Ammon's horn (tissue), 1 donor: ENCODE measurements at regions not wholly inside any gene's neighbourhood (a gene's known extent, or its start where the extent isn't known, plus 50 kb on each side); places are given as distances from the start of the nearest gene placed in this dataset.

Experiments used
- DNase-seq: peaks from one replicate; pipeline ENCODE4 v3.0.0-alpha.2; 2016; ENCODE audit warnings: low spot score

DNA sequence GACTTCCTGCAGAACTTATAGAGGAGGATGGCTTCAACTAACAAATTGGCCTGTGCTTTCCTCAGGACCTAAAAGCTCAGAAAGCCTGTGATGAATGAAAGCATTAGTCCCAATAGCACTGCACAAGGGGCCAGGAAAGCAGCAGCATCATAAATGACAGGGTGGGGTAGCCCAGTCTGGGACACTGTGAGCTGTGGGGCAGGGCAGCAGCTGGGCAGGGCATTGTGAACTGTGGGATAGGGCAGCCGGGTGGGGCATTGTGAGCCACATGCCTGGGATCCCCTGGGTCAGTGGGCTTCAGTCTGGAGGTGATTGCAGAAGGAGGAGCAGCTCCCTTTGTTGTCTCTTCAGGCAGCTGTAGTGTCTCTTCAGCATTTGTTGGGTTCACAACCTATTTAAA lies 1276.8 kb downstream of the UQCRFS1 start:
- DNase-seq: no peak

GRCh38 chr19:27935669-27936068 lies 1277.3 kb downstream of the UQCRFS1 start:
- no peak for DNase-seq

GRCh38 chr19:27929399-27929798 lies 1283.6 kb downstream of the UQCRFS1 start:
- no peak for DNase-seq

- no peak for DNase-seq
Measured at GRCh38 chr19:27925202-27925601, 1287.7 kb downstream of the UQCRFS1 start.

GRCh38 chr19:27922970-27923369 lies 1290.0 kb downstream of the UQCRFS1 start:
- DNase-seq: no peak

DNA sequence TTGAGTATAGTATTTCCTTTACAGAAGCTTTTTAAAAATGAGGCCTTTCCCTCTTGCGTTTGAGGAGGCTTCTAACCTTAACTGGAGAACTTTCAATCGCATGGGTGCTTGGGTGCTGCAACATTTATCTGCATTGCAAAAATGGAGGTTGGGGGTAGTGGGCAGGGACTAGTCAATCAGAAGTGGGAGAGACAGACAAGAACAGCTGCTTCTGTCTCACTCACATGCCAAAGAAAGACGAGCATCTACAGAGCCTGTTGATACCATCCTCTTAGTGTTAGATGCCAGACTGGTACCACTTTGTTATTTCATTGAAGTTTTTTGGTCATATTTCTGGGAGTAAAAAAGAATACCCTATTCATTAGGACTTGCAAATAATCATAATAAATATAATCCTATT lies 1292.2 kb downstream of the UQCRFS1 start:
- no peak for DNase-seq

DNA sequence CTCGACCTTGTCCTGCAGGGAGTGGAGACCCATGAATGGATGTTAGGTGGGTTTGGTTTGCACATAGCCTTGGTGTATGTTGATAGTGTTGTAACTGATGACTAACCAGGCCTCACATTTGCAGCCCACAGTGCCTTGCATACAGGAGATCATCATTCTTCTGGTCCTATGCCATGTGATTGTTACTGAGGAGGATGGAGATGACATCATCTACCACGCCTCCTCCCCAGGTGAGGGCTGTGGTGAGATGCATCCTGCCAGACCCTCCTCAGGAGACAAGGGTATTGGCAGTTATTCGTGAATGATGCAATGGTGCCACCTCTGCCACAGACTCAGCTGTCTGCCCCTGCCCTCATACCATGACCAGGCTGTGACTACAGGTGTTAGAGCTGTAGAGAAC lies 1294.1 kb downstream of the UQCRFS1 start:
- DNase-seq: no peak

DNA sequence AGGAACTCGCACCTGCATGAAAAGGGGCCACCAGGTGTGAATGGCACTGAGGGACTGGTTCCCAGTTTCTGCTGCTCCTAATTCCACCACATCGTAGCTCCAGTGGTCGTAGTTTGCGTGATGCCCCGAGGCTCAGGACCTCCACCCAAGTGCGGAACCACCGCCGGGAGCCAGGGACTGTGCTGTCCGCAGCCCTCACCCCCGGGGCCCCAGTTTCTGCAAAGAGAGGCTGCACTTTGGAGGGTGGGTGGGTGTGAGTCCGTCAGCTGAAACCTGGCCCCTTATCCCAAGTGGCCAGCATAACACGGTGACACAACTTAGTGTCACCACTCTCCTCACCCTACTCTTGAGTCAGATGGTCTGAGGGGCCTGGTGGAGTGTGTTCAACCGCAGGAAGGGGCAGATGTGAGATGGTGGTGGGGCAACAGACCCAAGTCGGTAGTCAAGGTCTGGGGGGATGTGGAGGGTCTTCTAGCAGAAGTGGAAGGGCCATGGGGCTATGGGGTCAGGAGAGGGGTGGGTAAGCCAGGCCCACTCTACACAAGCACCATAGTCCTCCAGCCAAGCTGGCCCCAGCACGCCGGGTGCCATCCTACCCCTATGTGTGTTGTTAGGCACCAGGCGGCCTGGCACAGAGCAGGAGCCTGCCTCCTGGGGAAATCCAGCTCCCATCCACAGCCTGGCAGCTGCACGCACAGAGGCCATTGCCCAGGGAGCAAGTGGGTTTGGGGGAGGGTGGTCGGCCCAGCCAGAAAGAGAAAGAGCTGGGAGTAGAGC lies 1301.6 kb downstream of the UQCRFS1 start:
- no peak for DNase-seq

DNA sequence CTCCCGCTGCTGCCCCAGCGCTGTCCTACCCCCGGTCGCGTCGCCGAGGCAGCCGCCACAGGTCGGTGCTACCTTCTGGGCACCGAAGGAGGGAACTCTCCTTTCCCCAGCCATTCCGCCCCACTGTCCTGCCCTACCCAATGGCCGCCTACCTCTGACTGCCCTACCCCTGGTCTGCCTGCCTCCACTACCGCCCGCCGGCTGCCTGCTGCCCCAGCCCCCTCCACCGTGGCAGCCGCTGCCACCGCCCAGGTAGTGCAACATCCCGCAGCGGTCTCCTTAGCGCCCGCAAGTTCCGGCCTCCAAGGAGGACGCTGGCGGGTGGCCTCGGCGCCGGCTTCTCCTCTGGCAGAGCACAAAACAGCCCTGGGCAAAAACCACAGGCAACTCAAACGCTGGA lies 1303.1 kb downstream of the UQCRFS1 start:
- DNase-seq: no peak

DNA sequence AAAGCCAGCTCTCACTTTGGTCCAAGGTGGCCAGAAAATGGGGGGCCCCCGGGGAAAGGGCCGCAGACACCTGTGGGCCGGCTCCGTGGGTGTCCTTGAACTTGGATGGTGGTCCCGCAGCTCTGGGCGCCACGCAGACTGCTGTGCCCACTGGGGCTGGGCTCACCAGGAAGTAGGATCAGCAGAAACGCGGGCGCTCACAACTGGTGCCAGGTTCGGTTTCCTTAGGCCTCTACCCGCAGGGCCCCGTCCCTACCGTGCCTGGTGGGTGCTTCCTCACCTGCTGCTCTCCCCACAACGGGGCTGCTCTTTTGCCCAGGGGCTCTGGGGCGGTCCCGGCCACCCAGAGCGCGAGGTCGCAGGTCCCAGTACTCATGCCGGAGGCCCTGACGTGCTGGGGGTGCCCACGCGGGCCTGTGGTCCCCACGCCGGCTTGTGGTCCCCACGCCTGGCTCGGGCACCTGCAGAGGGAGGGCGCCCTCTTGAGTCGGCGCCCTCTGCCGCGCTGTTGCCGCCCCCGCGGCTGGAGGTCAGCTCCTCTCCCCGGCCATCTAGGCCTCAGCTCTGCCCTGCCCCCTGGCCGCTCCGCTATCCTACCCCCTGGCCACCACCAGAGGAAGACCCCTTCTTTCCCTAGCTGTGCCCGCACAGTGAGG lies 1303.6 kb downstream of the UQCRFS1 start:
- DNase-seq: no peak

DNA sequence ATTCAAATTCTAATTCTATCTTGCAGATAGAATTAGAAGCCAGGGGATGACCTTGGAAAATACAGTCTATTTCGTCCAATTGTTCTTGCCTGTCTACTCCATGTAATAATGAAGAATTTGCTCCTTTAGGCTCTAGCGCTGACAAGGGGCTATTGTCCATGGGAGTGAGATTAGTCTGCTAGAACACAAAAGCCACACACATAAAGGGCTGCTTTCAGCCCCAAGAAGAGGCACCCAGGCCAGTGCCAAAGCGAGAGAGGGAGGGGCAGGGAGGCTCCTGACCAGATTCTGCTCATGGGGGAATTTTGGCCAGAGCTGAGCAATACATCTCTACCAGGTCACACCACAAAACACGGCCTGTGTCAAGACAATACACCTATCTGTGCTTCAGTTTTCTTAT lies 1306.9 kb downstream of the UQCRFS1 start:
- peak; percentile 91 for DNase-seq

DNA sequence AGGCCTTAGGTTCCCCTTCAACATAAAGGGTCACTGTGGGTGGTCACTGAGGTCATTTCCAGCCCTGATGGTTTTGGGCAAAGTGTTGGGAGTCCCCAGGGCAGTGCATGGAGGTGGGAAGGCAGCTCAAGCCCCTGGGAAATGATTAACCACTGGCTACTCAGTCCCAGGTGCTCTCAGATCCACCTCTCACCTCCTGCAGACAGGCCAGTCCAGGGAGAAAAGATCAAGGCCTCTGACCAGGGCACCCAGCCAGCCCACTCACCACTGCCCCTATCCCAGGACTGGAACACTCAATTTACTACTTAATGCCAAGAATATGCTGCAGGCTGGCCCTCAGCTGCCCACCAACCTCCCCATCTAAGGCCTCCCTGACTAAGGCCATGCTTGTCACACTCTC lies 1307.9 kb downstream of the UQCRFS1 start:
- no peak for DNase-seq

DNA sequence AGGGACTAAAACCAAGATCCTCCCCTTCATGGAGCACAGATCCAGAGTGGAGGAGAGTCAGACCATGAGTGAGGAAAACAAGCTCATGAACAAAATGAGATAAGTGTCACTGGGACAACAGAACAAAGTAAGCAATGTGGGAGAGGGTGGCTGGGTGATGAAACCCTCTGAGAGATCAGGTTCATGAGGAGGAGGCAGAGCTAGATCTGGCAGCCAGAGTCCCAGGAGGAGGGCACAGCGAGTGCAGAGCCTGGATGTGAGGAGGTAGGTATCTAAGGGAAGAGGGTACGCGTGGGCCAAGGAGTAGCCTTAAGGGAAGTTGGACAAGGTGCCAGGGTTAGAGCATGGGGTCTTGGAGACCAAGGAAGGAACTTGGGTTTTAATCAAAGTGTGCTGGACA lies 1311.9 kb downstream of the UQCRFS1 start:
- DNase-seq: peak; percentile 24

DNA sequence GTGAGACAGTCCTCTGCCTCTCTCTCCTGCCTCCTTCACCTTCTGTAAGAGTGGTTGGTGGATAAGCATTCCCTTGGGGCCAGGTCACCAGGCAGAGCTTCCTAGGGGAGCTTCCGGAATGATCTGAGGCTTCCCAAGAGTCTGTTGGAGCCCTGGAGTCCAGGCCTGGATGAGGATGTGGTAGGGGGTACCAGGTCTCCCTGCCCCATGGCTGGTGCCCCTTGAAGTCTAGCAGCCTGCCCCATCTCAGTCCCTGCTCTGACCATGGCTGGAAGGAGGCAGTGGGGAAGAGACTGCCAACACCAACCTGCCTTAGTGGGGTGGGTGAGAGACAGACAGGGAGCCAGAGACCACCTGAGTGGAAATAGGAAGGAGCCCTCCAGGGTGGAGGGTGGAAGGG lies 1316.9 kb downstream of the UQCRFS1 start:
- no peak for DNase-seq

GRCh38 chr19:27894906-27895754 lies 1317.8 kb downstream of the UQCRFS1 start:
- no peak for DNase-seq

DNA sequence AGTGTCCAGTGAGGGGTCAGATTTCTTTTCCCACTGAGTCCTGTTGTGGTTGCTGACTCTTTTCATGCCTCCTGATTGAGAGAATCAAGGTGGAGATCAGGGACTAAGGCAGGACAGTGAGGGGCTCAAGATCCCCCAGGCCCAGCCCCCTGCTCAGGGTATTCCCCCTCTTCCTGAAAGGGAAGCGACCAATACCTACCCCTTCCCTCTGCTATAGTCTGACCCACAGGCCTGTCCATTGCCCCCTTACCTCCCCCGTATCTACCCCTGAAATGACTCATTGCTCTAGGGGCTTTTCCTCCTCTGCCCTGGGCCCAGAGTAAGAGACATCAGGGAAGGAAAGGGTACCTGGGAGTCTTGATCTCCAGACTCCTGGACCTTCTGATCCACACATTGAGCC lies 1320.5 kb downstream of the UQCRFS1 start:
- no peak for DNase-seq

DNA sequence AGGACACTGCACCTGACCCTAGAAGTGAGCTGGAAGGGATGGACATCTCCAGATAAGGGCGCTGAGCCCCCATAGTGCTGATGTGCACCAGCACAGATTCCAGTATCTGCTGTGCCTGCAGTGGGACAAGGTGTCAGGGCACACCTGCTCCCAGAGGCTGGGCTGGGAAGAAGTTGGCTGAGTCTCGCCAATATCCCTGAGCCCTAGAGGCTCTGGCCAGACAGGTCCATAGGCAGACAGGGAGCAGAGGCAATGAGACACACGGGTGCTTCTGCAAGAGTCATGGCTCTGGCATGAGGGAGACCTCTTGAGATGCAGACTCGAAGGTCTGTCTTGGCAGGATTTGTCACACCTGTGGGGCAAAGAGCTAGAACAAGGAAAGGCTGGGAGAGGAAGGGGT lies 1321.5 kb downstream of the UQCRFS1 start:
- no peak for DNase-seq

DNA sequence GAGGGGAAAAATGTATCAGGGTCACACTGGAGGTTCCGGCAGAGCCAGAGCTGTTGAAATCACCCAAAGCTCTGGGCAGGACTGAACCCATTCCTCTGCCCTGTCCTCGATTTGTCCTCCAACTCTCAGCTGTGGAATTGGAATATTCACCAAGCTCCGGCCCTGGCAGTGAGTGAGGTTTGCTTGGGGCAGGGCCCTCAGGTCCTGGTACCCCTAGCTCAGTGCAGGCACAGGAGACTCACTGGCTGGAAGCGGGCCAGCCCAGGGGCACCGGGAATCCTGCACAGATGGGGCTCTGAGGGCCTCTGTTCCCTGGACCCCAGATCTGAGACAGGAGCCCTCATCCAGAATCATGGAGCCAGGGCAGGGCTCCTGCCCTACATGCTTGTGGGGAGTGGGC lies 1322.3 kb downstream of the UQCRFS1 start:
- DNase-seq: no peak

GRCh38 chr19:27890206-27890605 lies 1322.7 kb downstream of the UQCRFS1 start:
- DNase-seq: no peak

DNA sequence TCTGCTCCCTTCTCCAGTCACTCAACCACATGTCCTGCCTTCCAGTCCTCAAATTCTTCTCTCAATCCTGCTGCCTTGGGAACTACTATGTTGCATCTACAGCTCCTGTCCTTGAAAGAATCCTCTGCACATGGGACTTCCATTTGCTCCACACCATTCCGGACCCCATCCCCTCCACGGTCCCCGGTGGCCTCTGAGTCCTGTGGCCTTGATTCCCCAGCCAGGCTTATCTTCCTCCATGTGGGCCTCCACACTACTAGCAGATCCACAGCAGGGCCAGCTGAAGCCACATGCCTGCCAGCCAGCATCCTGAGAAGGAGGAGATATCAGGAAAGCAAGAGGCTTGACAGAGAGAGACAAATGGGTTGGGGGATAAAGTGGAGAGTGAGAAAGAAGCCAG lies 1323.8 kb downstream of the UQCRFS1 start:
- no peak for DNase-seq

DNA sequence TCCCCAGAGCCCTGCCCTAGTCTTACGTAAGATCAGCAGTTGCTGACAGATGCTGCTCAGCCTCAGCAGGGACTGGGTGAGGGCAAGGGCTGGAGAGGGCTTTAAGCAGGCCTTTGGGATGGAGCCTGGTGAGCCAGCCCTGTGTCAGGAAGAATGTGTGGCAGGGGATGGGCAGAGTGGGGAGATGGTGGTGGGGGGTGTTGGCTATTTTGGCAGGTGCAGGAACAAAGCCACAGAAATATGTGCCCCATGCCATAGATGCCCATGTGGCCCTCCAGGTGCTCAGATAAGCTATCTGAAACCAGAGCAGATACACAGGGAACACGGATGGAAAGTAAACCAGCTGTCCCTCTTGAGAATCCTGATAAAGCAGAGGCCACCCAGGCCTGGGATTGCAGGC lies 1325.0 kb downstream of the UQCRFS1 start:
- DNase-seq: no peak

DNA sequence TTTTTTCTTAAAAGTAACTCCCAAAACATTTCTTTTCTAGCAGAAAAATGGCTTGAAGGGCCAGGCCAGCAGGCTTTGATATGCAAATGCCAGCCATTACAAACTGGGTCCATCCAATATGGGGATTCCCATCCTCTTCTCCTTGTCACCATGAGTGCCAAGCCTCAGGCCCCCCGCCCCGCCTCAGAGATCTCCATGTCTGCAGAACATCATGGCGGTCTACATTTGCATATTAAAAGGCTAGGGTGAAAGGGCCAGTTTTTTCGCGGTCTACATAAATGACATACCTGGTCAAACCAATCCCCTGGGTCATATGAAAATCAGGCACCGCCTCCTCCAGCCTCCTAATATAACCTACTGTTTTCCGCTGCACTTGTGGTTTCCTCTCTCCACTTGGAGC lies 1327.6 kb downstream of the UQCRFS1 start:
- no peak for DNase-seq

DNA sequence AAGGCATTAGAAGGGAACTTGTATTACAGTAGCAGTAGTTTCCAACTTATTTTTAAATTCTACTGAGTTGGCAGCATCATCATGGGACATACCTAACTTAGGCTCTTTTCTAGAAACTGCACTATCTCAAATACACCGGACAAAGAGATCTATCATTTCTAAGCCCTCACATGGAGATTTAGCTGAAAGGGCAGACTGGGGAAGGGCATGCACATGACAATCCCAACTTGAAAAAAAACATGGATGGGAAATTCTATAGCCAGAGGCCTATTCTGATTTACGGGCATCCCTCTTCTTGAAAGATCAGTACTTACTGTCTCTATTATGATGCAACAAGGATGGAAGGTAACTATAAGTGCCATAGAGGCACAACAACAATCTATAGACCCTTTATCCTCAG lies 1328.6 kb downstream of the UQCRFS1 start:
- no peak for DNase-seq
